ENCODE measurements at regions not wholly inside any gene's neighbourhood (a gene's known extent, or its start where the extent isn't known, plus 50 kb on each side); places are given as distances from the start of the nearest gene placed in this dataset.

- no peak for DNase-seq
Observed at GRCh38 chr16:27719106-27719445, 169.1 kb downstream of the KATNIP start.

GRCh38 chr16:27720731-27721530 lies 171.0 kb downstream of the KATNIP start:
- no peak for DNase-seq

- DNase-seq, result no peak
Observed at GRCh38 chr16:27721531-27722181, 171.7 kb downstream of the KATNIP start.

- DNase-seq, result no peak
Observed at GRCh38 chr16:27722207-27722606, 172.3 kb downstream of the KATNIP start.

- DNase-seq, result no peak
Observed at GRCh38 chr16:27722892-27723450, 173.0 kb downstream of the KATNIP start.

- no peak for DNase-seq
Observed at GRCh38 chr16:27723711-27724481, 174.0 kb downstream of the KATNIP start.

- DNase-seq, result no peak
Observed at GRCh38 chr16:27724482-27725235, 174.7 kb downstream of the KATNIP start.

- no peak for DNase-seq
Observed at GRCh38 chr16:27725236-27726000, 175.5 kb downstream of the KATNIP start.

- no peak for DNase-seq
Observed at GRCh38 chr16:27726621-27727261, 176.8 kb downstream of the KATNIP start.

- DNase-seq, result no peak
Observed at GRCh38 chr16:27727941-27728340, 178.0 kb downstream of the KATNIP start.

- DNase-seq, result no peak
Observed at GRCh38 chr16:27728691-27729090, 178.7 kb downstream of the KATNIP start.

- DNase-seq, result no peak
Observed at GRCh38 chr16:27729516-27730304, 179.8 kb downstream of the KATNIP start.

GRCh38 chr16:27730661-27731210 lies 180.8 kb downstream of the KATNIP start:
- no peak for DNase-seq

- DNase-seq, result no peak
Observed at GRCh38 chr16:27735031-27735430, 185.1 kb downstream of the KATNIP start.

GRCh38 chr16:27736431-27736830 lies 186.5 kb downstream of the KATNIP start:
- DNase-seq, result no peak

GRCh38 chr16:27737513-27737912 lies 187.6 kb downstream of the KATNIP start:
- no peak for DNase-seq

Data from left kidney (tissue), 1 donor.